Endothelial cell (in vitro differentiated cells): ENCODE measurements at regions not wholly inside any gene's neighbourhood (a gene's known extent, or its start where the extent isn't known, plus 50 kb on each side); places are given as distances from the start of the nearest gene placed in this dataset.

Source experiments
- DNase-seq: peaks from one replicate; pipeline ENCODE4 v3.0.0; 2021; ENCODE audit warnings: low spot score
- H3K27ac Mint-ChIP-seq: one replicate; pipeline ENCODE4 v1.8.0; 2021; ENCODE audit warnings: mixed read lengths, inconsistent platforms; ENCODE audit not compliant: unreplicated experiment
- H3K27me3 Mint-ChIP-seq: one replicate; pipeline ENCODE4 v1.8.0; 2021; ENCODE audit warnings: mild to moderate bottlenecking, moderate library complexity, mixed read lengths, inconsistent platforms; ENCODE audit not compliant: unreplicated experiment
- H3K36me3 Mint-ChIP-seq: one replicate; pipeline ENCODE4 v1.8.0; 2021; ENCODE audit warnings: mild to moderate bottlenecking, low read depth, mixed read lengths, inconsistent platforms; ENCODE audit not compliant: unreplicated experiment
- H3K4me1 Mint-ChIP-seq: one replicate; pipeline ENCODE4 v1.8.0; 2021; ENCODE audit warnings: mild to moderate bottlenecking, mixed read lengths, inconsistent platforms; ENCODE audit not compliant: unreplicated experiment
- H3K4me3 Mint-ChIP-seq: one replicate; pipeline ENCODE4 v1.8.0; 2021; ENCODE audit warnings: mild to moderate bottlenecking, mixed read lengths, inconsistent platforms; ENCODE audit not compliant: unreplicated experiment
- H3K9me3 Mint-ChIP-seq: one replicate; pipeline ENCODE4 v1.8.0; 2021; ENCODE audit warnings: mixed read lengths, inconsistent platforms; ENCODE audit not compliant: unreplicated experiment
- CTCF ChIP-seq: fragments of 200-600 bp; sonication (generic); IDR thresholded peaks from one replicate; pipeline ENCODE4 v1.5.0; 2021; ENCODE audit warnings: antibody characterized with exemption; ENCODE audit not compliant: unreplicated experiment

- no peaks in the 10 kb centered on the region for H3K9me3 Mint-ChIP-seq
- no peaks in the 10 kb centered on the region for H3K4me1 Mint-ChIP-seq
- no peak overlapping the region for H3K27ac Mint-ChIP-seq
- no peak for TF ChIP-seq CTCF
- DNase-seq = no peak
- H3K4me3 Mint-ChIP-seq = no peak overlapping the region
- no peaks in the 10 kb centered on the region for H3K36me3 Mint-ChIP-seq
- peaks cover 2% of the 10 kb centered on the region for H3K27me3 Mint-ChIP-seq
Observed at GRCh38 chr4:25563071-25563564, 92.5 kb upstream of the SLC34A2 start.

GRCh38 chr4:25564836-25565235 is 90.8 kb upstream of the SLC34A2 start:
- H3K36me3 Mint-ChIP-seq = no peaks in the 10 kb centered on the region
- H3K27me3 Mint-ChIP-seq = peaks cover 2% of the 10 kb centered on the region
- TF ChIP-seq CTCF = no peak
- no peak overlapping the region for H3K4me3 Mint-ChIP-seq
- no peaks in the 10 kb centered on the region for H3K9me3 Mint-ChIP-seq
- no peaks in the 10 kb centered on the region for H3K4me1 Mint-ChIP-seq
- H3K27ac Mint-ChIP-seq = no peak overlapping the region
- DNase-seq = no peak

- TF ChIP-seq CTCF = no peak
- Mint-ChIP-seq H3K9me3 (no peaks in the 10 kb centered on the region), H3K4me3 (no peak overlapping the region), H3K36me3 (no peaks in the 10 kb centered on the region), H3K4me1 (peaks cover 4% of the 10 kb centered on the region), H3K27me3 (peaks cover 2% of the 10 kb centered on the region), H3K27ac (no peak overlapping the region)
- no peak for DNase-seq
Observed at GRCh38 chr4:25567253-25567652, 88.4 kb upstream of the SLC34A2 start.

- Mint-ChIP-seq H3K4me3 (no peak overlapping the region), H3K4me1 (peaks cover 10% of the 10 kb centered on the region), H3K27ac (no peak overlapping the region), H3K9me3 (no peaks in the 10 kb centered on the region), H3K36me3 (no peaks in the 10 kb centered on the region), H3K27me3 (peaks cover 2% of the 10 kb centered on the region)
- no peak for DNase-seq
- no peak for TF ChIP-seq CTCF
Observed at GRCh38 chr4:25569716-25570115, 85.9 kb upstream of the SLC34A2 start.

GRCh38 chr4:25575611-25576010 is 80.0 kb upstream of the SLC34A2 start:
- peaks cover 1% of the 10 kb centered on the region for H3K27me3 Mint-ChIP-seq
- no peaks in the 10 kb centered on the region for H3K9me3 Mint-ChIP-seq
- no peak overlapping the region for H3K4me3 Mint-ChIP-seq
- no peak overlapping the region for H3K27ac Mint-ChIP-seq
- no peak for TF ChIP-seq CTCF
- H3K36me3 Mint-ChIP-seq = no peaks in the 10 kb centered on the region
- no peak for DNase-seq
- peaks cover 10% of the 10 kb centered on the region for H3K4me1 Mint-ChIP-seq
